ENCODE measurements at regions not wholly inside any gene's neighbourhood (a gene's known extent, or its start where the extent isn't known, plus 50 kb on each side); places are given as distances from the start of the nearest gene placed in this dataset.

DNA sequence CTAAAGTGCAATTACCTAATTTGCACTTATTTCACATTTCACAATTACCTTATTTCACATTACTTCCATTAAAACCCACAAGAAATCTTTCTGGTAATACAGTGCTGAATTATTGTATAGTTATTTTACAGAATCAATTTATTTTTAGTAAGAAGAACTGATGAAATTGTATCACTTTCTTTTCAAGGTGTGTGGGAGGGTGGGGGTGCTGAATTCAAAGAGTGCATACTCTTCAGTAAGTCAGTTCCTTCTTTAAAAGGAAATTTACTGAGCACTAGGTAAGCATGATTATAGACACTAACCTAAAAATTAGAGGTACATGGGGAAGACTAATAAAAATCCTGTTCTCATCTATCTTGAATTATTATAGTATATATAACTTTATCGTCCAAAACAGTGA lies 731.6 kb upstream of the ADGRL4 start:
- TF ChIP-seq, protein P1, sequence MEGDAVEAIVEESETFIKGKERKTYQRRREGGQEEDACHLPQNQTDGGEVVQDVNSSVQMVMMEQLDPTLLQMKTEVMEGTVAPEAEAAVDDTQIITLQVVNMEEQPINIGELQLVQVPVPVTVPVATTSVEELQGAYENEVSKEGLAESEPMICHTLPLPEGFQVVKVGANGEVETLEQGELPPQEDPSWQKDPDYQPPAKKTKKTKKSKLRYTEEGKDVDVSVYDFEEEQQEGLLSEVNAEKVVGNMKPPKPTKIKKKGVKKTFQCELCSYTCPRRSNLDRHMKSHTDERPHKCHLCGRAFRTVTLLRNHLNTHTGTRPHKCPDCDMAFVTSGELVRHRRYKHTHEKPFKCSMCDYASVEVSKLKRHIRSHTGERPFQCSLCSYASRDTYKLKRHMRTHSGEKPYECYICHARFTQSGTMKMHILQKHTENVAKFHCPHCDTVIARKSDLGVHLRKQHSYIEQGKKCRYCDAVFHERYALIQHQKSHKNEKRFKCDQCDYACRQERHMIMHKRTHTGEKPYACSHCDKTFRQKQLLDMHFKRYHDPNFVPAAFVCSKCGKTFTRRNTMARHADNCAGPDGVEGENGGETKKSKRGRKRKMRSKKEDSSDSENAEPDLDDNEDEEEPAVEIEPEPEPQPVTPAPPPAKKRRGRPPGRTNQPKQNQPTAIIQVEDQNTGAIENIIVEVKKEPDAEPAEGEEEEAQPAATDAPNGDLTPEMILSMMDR (IDR thresholded peaks at IDR 0.05), result no peak
- ChIA-PET POLR2A (no interaction called here), CTCF (no interaction called here)
- Mint-ChIP-seq H3K36me3 (ENCODE audit: low read depth) (no peaks in the 10 kb centered on the region), H3K27ac (no peak overlapping the region), H3K9me3 (peaks cover 9% of the 10 kb centered on the region), H3K27me3 (no peaks in the 10 kb centered on the region), H3K4me3 (no peak overlapping the region), H3K4me1 (ENCODE audit: low read depth) (no peaks in the 10 kb centered on the region)
- H3K27me3 ChIP-seq (ENCODE audit: control insufficient read depth in 1 of 2, insufficient read depth in 2 of 2, low read length in 2 of 2), result no peaks in the 10 kb centered on the region
- no peak overlapping the region for H3K27ac ChIP-seq (ENCODE audit: low read depth in 1 of 2, low read length in 2 of 2)
- no peak for ATAC-seq (ENCODE audit: poor library complexity)
- peaks cover 0 to 5% of the 10 kb centered on the region in 2 experiments for H3K9me3 ChIP-seq (ENCODE audit: control insufficient read depth in 1 of 2, insufficient read depth in 1 of 2, low read length in 2 of 2)
- no peaks in the 10 kb centered on the region for H3K36me3 ChIP-seq (ENCODE audit: insufficient read depth, low read length)
- H3K4me3 ChIP-seq (ENCODE audit: low read length), result no peak overlapping the region
- intact Hi-C loops (cut with DNase I, micrococcal nuclease), result no loop called here
- no peaks in the 10 kb centered on the region for H3K4me1 ChIP-seq (ENCODE audit: insufficient read depth, low read length)
- DNase-seq, result no peak

DNA sequence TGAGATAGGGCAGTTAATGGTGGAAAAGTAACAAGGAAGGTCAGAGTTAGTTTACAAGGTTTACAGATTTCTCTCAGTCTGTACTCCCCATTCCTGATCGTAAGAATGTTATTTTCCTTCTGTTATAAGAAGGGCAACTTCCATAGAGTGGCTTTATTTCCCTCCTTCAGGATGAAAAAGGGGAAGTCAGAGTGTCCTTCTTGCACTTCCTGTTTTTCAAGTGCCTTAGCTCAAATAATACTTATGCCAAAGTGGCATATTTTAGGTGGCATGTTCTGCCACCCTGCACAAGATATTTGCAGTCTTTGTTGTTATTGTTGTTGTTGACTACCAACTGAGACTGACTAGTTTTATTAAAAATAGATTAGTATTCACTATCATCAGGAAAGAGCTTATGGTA lies 730.7 kb upstream of the ADGRL4 start:
- no peaks in the 10 kb centered on the region for H3K36me3 ChIP-seq (ENCODE audit: insufficient read depth, low read length)
- Mint-ChIP-seq H3K9me3 (peaks cover 9% of the 10 kb centered on the region), H3K27me3 (no peaks in the 10 kb centered on the region), H3K4me1 (ENCODE audit: low read depth) (no peaks in the 10 kb centered on the region), H3K4me3 (no peak overlapping the region), H3K27ac (no peak overlapping the region), H3K36me3 (ENCODE audit: low read depth) (no peaks in the 10 kb centered on the region)
- no peak overlapping the region for H3K27ac ChIP-seq (ENCODE audit: low read depth in 1 of 2, low read length in 2 of 2)
- H3K9me3 ChIP-seq (ENCODE audit: control insufficient read depth in 1 of 2, insufficient read depth in 1 of 2, low read length in 2 of 2), result peaks cover 0 to 5% of the 10 kb centered on the region in 2 experiments
- CTCF ChIA-PET, result no interaction called here
- H3K27me3 ChIP-seq (ENCODE audit: control insufficient read depth in 1 of 2, insufficient read depth in 2 of 2, low read length in 2 of 2), result no peaks in the 10 kb centered on the region
- H3K4me3 ChIP-seq (ENCODE audit: low read length), result no peak overlapping the region
- no peak for ATAC-seq (ENCODE audit: poor library complexity)
- intact Hi-C loops (cut with DNase I, micrococcal nuclease), result no loop called here
- TF ChIP-seq, protein P1 (IDR thresholded peaks at IDR 0.05), result no peak
- POLR2A ChIA-PET, result no interaction called here
- DNase-seq, result no peak
- no peaks in the 10 kb centered on the region for H3K4me1 ChIP-seq (ENCODE audit: insufficient read depth, low read length)

- no peak overlapping the region for H3K4me3 ChIP-seq (ENCODE audit: low read length)
- H3K4me1 ChIP-seq (ENCODE audit: insufficient read depth, low read length), result no peaks in the 10 kb centered on the region
- no peaks in the 10 kb centered on the region for H3K36me3 ChIP-seq (ENCODE audit: insufficient read depth, low read length)
- no peak overlapping the region for H3K27ac ChIP-seq (ENCODE audit: low read depth in 1 of 2, low read length in 2 of 2)
- Mint-ChIP-seq H3K27ac (no peak overlapping the region), H3K36me3 (ENCODE audit: low read depth) (no peaks in the 10 kb centered on the region), H3K27me3 (no peaks in the 10 kb centered on the region), H3K4me3 (no peak overlapping the region), H3K9me3 (peaks cover 8% of the 10 kb centered on the region), H3K4me1 (ENCODE audit: low read depth) (no peaks in the 10 kb centered on the region)
- ChIA-PET POLR2A (no interaction called here), CTCF (no interaction called here)
- peaks cover 0 to 5% of the 10 kb centered on the region in 2 experiments for H3K9me3 ChIP-seq (ENCODE audit: control insufficient read depth in 1 of 2, insufficient read depth in 1 of 2, low read length in 2 of 2)
- H3K27me3 ChIP-seq (ENCODE audit: control insufficient read depth in 1 of 2, insufficient read depth in 2 of 2, low read length in 2 of 2), result no peaks in the 10 kb centered on the region
- intact Hi-C loops (cut with DNase I, micrococcal nuclease), result no loop called here
- no peak for ATAC-seq (ENCODE audit: poor library complexity)
- no peak for DNase-seq
- TF ChIP-seq, protein P1 (IDR thresholded peaks at IDR 0.05), result no peak
Measured at GRCh38 chr1:79732950-79733349, 726.4 kb upstream of the ADGRL4 start.
